Right lobe of liver (tissue), 4 donors: ENCODE measurements at regions not wholly inside any gene's neighbourhood (a gene's known extent, or its start where the extent isn't known, plus 50 kb on each side); places are given as distances from the start of the nearest gene placed in this dataset.

ENCODE experiments used
- POLR2A ChIP-seq: fragments of 450-650 bp; IDR thresholded peaks from one replicate; pipeline ENCODE4 v1.6.1; 2017; ENCODE audit warnings: antibody characterized with exemption, mild to moderate bottlenecking
- TF ChIP-seq, protein P1 (sequence below), 4 donors: fragments of 200-600 bp in 3 of 4; fragments of 450-650 bp in 1 of 4; IDR thresholded peaks; one replicate each; pipeline versions ENCODE4 v1.5.1 to v1.8.0; 2016 to 2022; ENCODE audit warnings: antibody characterized with exemption in 4 of 4, mild to moderate bottlenecking in 2 of 4
- donor health status: DM: no; HTN: no; CAD: no.
- donor health status: DM: no; HTN: no; CAD: no.
- donor health status: DM: no; HTN: yes; CAD: no.

- TF ChIP-seq, protein P1, sequence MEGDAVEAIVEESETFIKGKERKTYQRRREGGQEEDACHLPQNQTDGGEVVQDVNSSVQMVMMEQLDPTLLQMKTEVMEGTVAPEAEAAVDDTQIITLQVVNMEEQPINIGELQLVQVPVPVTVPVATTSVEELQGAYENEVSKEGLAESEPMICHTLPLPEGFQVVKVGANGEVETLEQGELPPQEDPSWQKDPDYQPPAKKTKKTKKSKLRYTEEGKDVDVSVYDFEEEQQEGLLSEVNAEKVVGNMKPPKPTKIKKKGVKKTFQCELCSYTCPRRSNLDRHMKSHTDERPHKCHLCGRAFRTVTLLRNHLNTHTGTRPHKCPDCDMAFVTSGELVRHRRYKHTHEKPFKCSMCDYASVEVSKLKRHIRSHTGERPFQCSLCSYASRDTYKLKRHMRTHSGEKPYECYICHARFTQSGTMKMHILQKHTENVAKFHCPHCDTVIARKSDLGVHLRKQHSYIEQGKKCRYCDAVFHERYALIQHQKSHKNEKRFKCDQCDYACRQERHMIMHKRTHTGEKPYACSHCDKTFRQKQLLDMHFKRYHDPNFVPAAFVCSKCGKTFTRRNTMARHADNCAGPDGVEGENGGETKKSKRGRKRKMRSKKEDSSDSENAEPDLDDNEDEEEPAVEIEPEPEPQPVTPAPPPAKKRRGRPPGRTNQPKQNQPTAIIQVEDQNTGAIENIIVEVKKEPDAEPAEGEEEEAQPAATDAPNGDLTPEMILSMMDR (IDR thresholded peaks at IDR 0.05): no peak
- no peak for TF ChIP-seq POLR2A
Observed at GRCh38 chr3:3629911-3630310, 169.3 kb upstream of the LRRN1 start.
